ENCODE measurements at regions not wholly inside any gene's neighbourhood (a gene's known extent, or its start where the extent isn't known, plus 50 kb on each side); places are given as distances from the start of the nearest gene placed in this dataset.
"Not testable (repeated sequence)": the region's sequence is repeated elsewhere in the genome, so short reads cannot be mapped to it uniquely, and the experiment has no call there.

DNA sequence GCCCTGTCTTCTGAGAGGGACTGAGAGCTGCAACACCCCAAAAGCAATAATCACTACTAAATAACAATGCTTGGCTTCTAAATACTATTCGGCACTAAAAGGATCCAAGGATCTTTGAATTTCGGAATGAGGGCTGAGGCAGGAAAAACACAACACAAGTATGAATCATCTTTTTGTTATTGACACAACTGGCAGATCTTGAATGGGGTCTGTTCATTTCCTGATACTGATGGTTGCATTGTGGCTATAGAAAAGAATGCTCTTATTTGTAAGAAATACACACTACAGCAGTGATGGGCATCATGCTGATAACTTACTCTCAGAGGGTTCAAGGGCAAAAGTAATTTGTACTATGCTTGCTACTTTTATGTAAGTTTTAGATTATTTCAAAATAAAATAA is 149.2 kb upstream of the PLD5 start:
- TF ChIP-seq, protein P1, sequence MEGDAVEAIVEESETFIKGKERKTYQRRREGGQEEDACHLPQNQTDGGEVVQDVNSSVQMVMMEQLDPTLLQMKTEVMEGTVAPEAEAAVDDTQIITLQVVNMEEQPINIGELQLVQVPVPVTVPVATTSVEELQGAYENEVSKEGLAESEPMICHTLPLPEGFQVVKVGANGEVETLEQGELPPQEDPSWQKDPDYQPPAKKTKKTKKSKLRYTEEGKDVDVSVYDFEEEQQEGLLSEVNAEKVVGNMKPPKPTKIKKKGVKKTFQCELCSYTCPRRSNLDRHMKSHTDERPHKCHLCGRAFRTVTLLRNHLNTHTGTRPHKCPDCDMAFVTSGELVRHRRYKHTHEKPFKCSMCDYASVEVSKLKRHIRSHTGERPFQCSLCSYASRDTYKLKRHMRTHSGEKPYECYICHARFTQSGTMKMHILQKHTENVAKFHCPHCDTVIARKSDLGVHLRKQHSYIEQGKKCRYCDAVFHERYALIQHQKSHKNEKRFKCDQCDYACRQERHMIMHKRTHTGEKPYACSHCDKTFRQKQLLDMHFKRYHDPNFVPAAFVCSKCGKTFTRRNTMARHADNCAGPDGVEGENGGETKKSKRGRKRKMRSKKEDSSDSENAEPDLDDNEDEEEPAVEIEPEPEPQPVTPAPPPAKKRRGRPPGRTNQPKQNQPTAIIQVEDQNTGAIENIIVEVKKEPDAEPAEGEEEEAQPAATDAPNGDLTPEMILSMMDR (IDR thresholded peaks at IDR 0.05): no peak
- H3K4me1 Mint-ChIP-seq (ENCODE audit: low read depth): no peaks in the 10 kb centered on the region

DNA sequence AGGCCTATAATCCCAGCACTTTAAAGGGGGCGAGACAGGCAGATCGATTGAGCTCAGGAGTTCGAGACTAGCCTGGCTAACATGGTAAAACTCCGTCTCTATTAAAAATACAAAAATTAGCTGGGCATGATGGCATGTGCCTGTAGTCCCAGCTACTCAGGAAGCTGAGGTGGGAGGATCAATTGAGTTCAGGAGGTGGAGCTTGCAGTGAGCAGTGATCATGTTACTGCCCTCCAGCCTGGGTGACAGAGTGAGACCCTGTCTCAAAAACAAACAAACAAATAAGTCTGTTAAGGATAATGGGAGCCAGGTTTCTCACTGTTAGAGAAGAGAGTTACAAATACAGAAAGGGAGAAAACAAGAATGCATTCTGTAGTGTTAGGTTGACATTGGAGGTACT is 148.7 kb upstream of the PLD5 start:
- H3K36me3 Mint-ChIP-seq (ENCODE audit: low read depth); H3K4me1 Mint-ChIP-seq (ENCODE audit: low read depth); H3K27me3 Mint-ChIP-seq (ENCODE audit: low read depth); H3K9me3 Mint-ChIP-seq (ENCODE audit: low read depth); DNase-seq (ENCODE audit: low spot score); H3K4me3 Mint-ChIP-seq (ENCODE audit: unreplicated experiment); H3K27ac Mint-ChIP-seq (ENCODE audit: unreplicated experiment): not testable (repeated sequence)

More for the DNA sequence above, 149.2 kb upstream of the PLD5 start:
- no peak for DNase-seq (ENCODE audit: low spot score)
- Mint-ChIP-seq H3K4me3 (ENCODE audit: unreplicated experiment) (no peak overlapping the region), H3K27ac (ENCODE audit: unreplicated experiment) (no peak overlapping the region), H3K27me3 (ENCODE audit: low read depth) (no peaks in the 10 kb centered on the region), H3K36me3 (ENCODE audit: low read depth) (no peaks in the 10 kb centered on the region), H3K9me3 (ENCODE audit: low read depth) (peaks cover 3% of the 10 kb centered on the region)

DNA sequence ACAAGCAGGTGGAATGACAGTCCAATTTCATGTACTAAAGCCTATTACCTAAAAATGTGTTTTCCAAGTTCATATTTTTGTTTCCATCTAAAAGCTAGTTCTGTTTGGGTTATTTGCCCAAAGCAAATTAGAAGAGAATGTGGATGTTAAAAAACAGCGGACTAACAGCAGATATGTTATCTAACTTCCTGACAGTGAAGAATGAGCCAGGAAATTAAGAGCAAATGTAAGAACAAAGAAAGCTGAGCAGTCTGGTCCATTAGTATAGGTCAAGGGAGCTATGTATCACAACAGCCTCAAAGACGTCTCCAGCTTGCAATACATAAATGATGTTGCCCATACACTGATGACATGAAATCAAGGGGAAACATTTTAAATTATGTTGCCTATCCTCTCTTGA is 145.5 kb upstream of the PLD5 start:
- Mint-ChIP-seq H3K4me3 (ENCODE audit: unreplicated experiment) (no peak overlapping the region), H3K36me3 (ENCODE audit: low read depth) (no peaks in the 10 kb centered on the region), H3K27me3 (ENCODE audit: low read depth) (no peaks in the 10 kb centered on the region), H3K27ac (ENCODE audit: unreplicated experiment) (no peak overlapping the region), H3K4me1 (ENCODE audit: low read depth) (no peaks in the 10 kb centered on the region), H3K9me3 (ENCODE audit: low read depth) (no peaks in the 10 kb centered on the region)
- DNase-seq (ENCODE audit: low spot score): no peak
- TF ChIP-seq, protein P1 (IDR thresholded peaks at IDR 0.05): no peak

DNA sequence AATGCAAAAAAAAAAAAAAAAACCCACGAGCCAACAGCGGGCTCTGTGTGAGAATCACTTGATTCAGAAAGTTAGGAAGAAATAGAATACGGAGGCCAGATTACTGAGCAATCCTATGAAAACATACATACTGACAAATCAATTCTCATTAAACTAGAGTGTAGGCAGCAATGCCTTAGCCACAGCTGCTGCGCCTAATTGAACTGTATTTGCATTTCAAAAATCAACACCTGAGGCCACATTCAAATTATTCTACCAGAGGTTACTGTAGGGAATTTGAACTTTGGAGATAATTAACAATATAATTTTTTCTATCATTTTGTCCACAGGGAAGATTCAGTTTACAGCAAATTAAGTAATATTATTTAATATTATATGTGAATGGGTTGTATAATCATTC is 138.4 kb upstream of the PLD5 start:
- Mint-ChIP-seq H3K9me3 (ENCODE audit: low read depth) (peaks cover 4% of the 10 kb centered on the region), H3K4me1 (ENCODE audit: low read depth) (no peaks in the 10 kb centered on the region), H3K27ac (ENCODE audit: unreplicated experiment) (no peak overlapping the region), H3K27me3 (ENCODE audit: low read depth) (no peaks in the 10 kb centered on the region), H3K36me3 (ENCODE audit: low read depth) (no peaks in the 10 kb centered on the region), H3K4me3 (ENCODE audit: unreplicated experiment) (no peak overlapping the region)
- TF ChIP-seq, protein P1 (IDR thresholded peaks at IDR 0.05): no peak
- no peak for DNase-seq (ENCODE audit: low spot score)

DNA sequence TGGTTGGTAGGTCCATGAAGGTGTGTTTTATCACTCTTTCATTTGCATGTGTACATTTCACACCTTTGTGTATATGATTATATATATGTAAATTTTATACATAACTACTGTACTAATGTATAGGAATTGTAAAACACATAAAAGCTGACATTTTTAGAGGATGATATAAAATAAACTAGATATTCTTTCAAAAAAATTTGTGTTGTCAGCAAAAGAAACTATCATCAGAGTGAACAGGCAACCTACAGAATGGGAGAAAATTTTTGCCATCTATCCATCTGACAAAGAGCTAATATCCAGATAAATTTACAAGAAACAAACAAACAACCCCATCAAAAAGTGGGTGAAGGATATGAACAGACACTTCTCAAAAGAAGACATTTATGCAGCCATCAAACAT is 129.3 kb upstream of the PLD5 start:
- H3K27ac Mint-ChIP-seq (ENCODE audit: unreplicated experiment); H3K4me3 Mint-ChIP-seq (ENCODE audit: unreplicated experiment); H3K36me3 Mint-ChIP-seq (ENCODE audit: low read depth); H3K27me3 Mint-ChIP-seq (ENCODE audit: low read depth); H3K4me1 Mint-ChIP-seq (ENCODE audit: low read depth); H3K9me3 Mint-ChIP-seq (ENCODE audit: low read depth); DNase-seq (ENCODE audit: low spot score): not testable (repeated sequence)

DNA sequence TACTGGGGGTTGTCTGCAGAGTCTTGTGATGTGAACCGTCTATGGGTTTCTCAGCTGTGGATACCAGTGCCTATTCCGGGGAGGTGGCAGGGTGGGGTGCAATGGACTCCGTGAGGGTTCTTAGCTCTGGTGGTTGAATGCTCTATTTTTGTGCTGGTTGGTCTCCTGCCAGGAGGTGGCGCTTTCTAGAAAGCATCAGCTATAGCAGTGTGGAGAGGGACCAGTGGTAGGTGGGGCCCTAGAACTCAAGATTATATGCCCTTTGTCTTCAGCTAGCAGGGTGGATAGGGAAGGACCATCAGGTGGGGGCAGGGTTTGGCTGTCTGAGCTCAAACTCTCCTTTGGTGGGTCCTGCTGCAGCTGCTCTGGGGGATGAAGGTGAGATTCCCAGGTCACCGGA is 127.3 kb upstream of the PLD5 start:
- Mint-ChIP-seq H3K4me1 (ENCODE audit: low read depth) (no peaks in the 10 kb centered on the region), H3K4me3 (ENCODE audit: unreplicated experiment) (no peak overlapping the region), H3K27me3 (ENCODE audit: low read depth) (no peaks in the 10 kb centered on the region), H3K36me3 (ENCODE audit: low read depth) (no peaks in the 10 kb centered on the region), H3K9me3 (ENCODE audit: low read depth) (peaks cover 9% of the 10 kb centered on the region), H3K27ac (ENCODE audit: unreplicated experiment) (no peak overlapping the region)
- TF ChIP-seq, protein P1 (IDR thresholded peaks at IDR 0.05): peak; percentile 22
- DNase-seq (ENCODE audit: low spot score): no peak

All from chondrocyte (in vitro differentiated cells).